AG09309 (cell line): ENCODE measurements at regions not wholly inside any gene's neighbourhood (a gene's known extent, or its start where the extent isn't known, plus 50 kb on each side); places are given as distances from the start of the nearest gene placed in this dataset.

Source experiments
- DNase-seq: peaks from one replicate; pipeline ENCODE4 v3.0.0-alpha.2; 2010; ENCODE audit warnings: low read depth
- H3K4me3 ChIP-seq: 2 replicates; pipeline ENCODE4 v1.5.1; 2011; ENCODE audit warnings: mild to moderate bottlenecking, low read depth, low read length, moderate library complexity; ENCODE audit not compliant: control insufficient read depth
- CTCF ChIP-seq: IDR thresholded peaks from 2 replicates; pipeline ENCODE4 v1.5.1; 2011; ENCODE audit warnings: mild to moderate bottlenecking, low read depth, low read length, inconsistent platforms; ENCODE audit not compliant: insufficient read depth, control insufficient read depth; ENCODE audit errors: missing control alignments

- no peak overlapping the region for H3K4me3 ChIP-seq
- TF ChIP-seq CTCF, result no peak
- no peak for DNase-seq
Observed at GRCh38 chr10:75305675-75306074, 69.9 kb upstream of the COMTD1 start.

GRCh38 chr10:75304741-75305390, 69.1 kb upstream of the COMTD1 start:
- no peak overlapping the region for H3K4me3 ChIP-seq
- no peak for DNase-seq
- no peak for TF ChIP-seq CTCF

GRCh38 chr10:75304313-75304712, 68.6 kb upstream of the COMTD1 start:
- TF ChIP-seq CTCF, result no peak
- no peak overlapping the region for H3K4me3 ChIP-seq
- DNase-seq, result no peak

- TF ChIP-seq CTCF, result no peak
- DNase-seq, result no peak
- no peak overlapping the region for H3K4me3 ChIP-seq
Observed at GRCh38 chr10:75303045-75303777, 67.5 kb upstream of the COMTD1 start.

GRCh38 chr10:75302029-75302428, 66.3 kb upstream of the COMTD1 start:
- DNase-seq, result no peak
- TF ChIP-seq CTCF, result no peak
- no peak overlapping the region for H3K4me3 ChIP-seq

- TF ChIP-seq CTCF, result no peak
- H3K4me3 ChIP-seq, result no peak overlapping the region
- no peak for DNase-seq
Observed at GRCh38 chr10:75297021-75297599, 61.4 kb upstream of the COMTD1 start.
